ENCODE measurements at regions not wholly inside any gene's neighbourhood (a gene's known extent, or its start where the extent isn't known, plus 50 kb on each side); places are given as distances from the start of the nearest gene placed in this dataset.
A peak's percentile ranks its signal among the peaks of the same experiment; 100 is the strongest.
"Not testable (repeated sequence)": the region's sequence is repeated elsewhere in the genome, so short reads cannot be mapped to it uniquely, and the experiment has no call there.

DNA sequence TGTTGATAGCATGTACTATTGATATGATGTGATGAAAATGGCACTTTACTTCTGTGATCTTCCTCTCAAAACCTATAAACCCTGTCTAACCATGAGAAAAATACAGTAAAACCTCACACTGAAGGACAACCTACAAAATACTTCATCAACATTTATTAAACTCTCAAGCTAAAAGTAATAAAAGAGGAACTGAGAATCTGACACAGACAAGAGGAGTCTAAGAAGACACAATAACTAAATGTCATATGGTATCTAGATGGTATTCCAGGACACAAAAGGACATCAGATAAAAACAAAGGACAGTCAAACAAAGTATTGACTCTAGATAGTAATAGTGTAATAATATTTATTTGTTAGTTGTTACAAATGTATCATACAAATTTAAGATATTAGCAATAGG, 655.3 kb downstream of the SH3BGRL start:
- no peak for FAIRE-seq
- TF ChIP-seq TAF1 (IDR thresholded peaks at IDR 0.05; ENCODE audit: borderline replicate concordance, low read depth, low read length) (no peak), POLR2A (IDR thresholded peaks at IDR 0.05; ENCODE audit: low read depth, low read length) (no peak), POLR2AphosphoS5 (IDR thresholded peaks at IDR 0.05; ENCODE audit: low read depth, low read length) (no peak)
- DNase-seq (ENCODE audit: insufficient read length): no peak

DNA sequence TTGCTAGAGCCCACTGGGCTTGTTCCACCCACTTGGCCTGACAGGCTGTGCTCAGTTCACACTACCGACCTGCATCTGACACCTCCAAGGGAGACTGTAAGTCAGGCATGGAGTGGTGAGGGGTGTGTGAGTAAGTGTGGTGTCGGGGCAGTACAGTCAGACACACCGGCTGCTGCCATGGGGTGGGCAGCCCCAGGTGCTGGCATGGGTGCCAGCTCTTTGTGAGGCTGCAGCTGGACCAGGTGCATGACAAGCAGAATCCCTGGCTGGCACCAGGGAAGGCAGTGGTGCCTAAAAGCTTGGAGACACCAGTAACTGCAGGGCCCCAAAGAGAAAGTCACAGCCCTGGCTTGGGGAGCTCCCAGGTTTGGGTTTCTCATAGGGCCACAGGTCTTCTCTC, 665.0 kb downstream of the SH3BGRL start:
- no peak for TF ChIP-seq POLR2AphosphoS5 (IDR thresholded peaks at IDR 0.05; ENCODE audit: low read depth, low read length)
- no peak for TF ChIP-seq TAF1 (IDR thresholded peaks at IDR 0.05; ENCODE audit: borderline replicate concordance, low read depth, low read length)
- FAIRE-seq (no peak), DNase-seq (ENCODE audit: insufficient read length) (no peak)

DNA sequence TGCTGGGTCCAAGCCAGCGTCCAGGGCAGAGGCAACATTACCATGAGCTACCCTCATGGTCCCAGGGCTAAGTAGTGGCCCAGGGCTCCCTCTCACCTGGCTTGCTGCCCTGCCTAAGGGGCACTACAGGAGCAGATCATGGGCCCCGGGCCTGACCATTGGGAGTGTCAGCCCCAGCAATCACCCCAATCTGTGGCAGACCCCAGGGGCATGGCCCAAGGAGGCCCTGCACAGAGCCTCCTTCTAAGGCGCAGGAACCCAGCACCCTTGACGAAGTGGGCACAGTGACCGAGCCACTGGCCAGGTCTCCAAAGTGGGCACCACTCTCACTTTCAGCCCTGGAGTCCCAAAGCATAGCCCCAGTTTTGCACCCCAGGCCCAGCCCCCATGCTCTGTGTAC, 667.1 kb downstream of the SH3BGRL start:
- no peak for TF ChIP-seq POLR2A (IDR thresholded peaks at IDR 0.05; ENCODE audit: low read depth, low read length)
- TF ChIP-seq POLR2AphosphoS5 (IDR thresholded peaks at IDR 0.05; ENCODE audit: low read depth, low read length): no peak
- no peak for TF ChIP-seq TAF1 (IDR thresholded peaks at IDR 0.05; ENCODE audit: borderline replicate concordance, low read depth, low read length)
- no peak for FAIRE-seq
- DNase-seq (ENCODE audit: insufficient read length): no peak

DNA sequence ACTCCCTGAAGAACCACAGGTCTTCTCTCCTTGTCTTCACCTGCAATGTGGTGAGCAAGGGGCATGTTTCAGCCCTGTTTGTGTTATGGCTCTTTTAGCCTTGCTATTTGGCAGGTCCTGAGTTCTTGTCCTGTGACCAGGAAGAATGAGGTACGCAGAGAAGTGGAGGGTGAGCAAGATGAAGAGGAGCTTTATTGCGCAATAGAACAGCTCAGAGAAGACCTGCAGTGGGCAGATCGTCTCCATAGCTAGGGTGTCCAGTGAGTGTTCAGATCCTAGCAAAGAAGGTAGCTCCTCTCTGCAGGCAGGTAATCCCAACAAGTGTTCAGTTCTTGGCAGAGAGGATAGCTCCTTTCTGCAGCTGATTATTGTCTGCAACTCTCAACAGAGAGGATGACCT, 672.9 kb downstream of the SH3BGRL start:
- TF ChIP-seq TAF1 (IDR thresholded peaks at IDR 0.05; ENCODE audit: borderline replicate concordance, low read depth, low read length): no peak
- no peak for TF ChIP-seq POLR2AphosphoS5 (IDR thresholded peaks at IDR 0.05; ENCODE audit: low read depth, low read length)
- no peak for TF ChIP-seq POLR2A (IDR thresholded peaks at IDR 0.05; ENCODE audit: low read depth, low read length)
- DNase-seq (ENCODE audit: insufficient read length) (no peak), FAIRE-seq (no peak)

DNA sequence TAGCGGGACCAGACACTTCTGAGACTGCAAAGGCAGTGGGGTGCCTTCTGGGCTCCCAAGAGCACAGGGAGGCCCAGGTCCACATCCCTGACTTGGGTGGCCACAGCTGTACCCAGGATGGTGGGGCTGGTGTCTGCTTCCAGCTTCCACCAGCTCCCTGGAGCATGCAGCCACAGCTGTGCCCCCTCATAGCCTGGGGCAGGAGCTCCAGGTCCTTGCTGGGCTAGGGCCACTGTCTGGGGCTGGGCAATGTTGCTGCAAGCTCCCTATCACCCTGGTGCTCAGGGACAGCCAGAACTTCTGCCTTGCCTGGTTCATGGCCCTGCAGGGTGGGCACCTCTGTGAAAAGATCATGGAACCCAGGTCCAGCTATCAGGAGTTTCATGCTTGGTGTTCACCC, 673.9 kb downstream of the SH3BGRL start:
- FAIRE-seq (no peak), DNase-seq (ENCODE audit: insufficient read length) (no peak)
- TF ChIP-seq TAF1 (IDR thresholded peaks at IDR 0.05; ENCODE audit: borderline replicate concordance, low read depth, low read length): no peak
- no peak for TF ChIP-seq POLR2A (IDR thresholded peaks at IDR 0.05; ENCODE audit: low read depth, low read length)
- no peak for TF ChIP-seq POLR2AphosphoS5 (IDR thresholded peaks at IDR 0.05; ENCODE audit: low read depth, low read length)

DNA sequence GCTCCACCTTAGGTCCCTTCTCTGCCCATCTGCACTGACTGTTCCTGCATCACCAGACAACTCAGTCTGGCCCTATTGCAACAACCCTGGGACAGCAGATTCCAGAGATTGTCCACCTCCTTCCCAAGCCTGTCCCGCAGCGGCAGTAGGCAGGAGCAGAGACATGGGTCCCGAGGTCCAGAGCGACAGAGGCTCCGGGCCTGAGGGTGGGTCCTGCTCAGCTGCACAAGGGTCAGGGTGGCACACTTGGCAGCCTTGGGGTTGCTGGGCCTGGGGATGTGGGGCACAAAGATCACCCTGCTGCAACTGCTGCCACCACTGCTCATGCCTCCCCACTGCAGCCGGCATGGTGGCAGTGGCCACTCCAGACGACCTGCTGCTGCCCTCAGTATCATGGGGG, 674.5 kb downstream of the SH3BGRL start:
- FAIRE-seq: no peak
- no peak for DNase-seq (ENCODE audit: insufficient read length)
- no peak for TF ChIP-seq POLR2AphosphoS5 (IDR thresholded peaks at IDR 0.05; ENCODE audit: low read depth, low read length)
- no peak for TF ChIP-seq TAF1 (IDR thresholded peaks at IDR 0.05; ENCODE audit: borderline replicate concordance, low read depth, low read length)
- TF ChIP-seq POLR2A (IDR thresholded peaks at IDR 0.05; ENCODE audit: low read depth, low read length): no peak

DNA sequence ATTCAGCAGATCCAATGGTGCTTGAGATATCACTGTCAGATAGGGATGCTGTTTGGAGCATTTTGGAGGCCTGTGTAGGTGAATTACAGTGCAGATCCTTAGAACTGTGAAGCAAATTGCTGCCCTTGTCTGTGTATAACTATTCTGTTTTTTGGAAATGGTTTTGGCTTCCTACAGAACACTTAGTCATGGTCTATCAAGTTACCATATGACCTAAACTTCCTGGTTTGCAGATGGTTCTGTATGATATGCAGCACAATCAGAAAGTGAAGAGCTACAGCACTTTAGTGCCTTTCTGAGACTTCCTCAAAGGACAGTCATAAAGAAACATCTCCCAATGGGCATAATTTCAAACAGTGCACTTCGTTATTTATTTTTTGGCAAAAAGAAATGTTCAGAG, 688.6 kb downstream of the SH3BGRL start:
- FAIRE-seq (no peak), DNase-seq (ENCODE audit: insufficient read length) (no peak)
- TF ChIP-seq TAF1 (IDR thresholded peaks at IDR 0.05; ENCODE audit: borderline replicate concordance, low read depth, low read length): no peak
- TF ChIP-seq POLR2A (IDR thresholded peaks at IDR 0.05; ENCODE audit: low read depth, low read length): no peak
- no peak for TF ChIP-seq POLR2AphosphoS5 (IDR thresholded peaks at IDR 0.05; ENCODE audit: low read depth, low read length)

DNA sequence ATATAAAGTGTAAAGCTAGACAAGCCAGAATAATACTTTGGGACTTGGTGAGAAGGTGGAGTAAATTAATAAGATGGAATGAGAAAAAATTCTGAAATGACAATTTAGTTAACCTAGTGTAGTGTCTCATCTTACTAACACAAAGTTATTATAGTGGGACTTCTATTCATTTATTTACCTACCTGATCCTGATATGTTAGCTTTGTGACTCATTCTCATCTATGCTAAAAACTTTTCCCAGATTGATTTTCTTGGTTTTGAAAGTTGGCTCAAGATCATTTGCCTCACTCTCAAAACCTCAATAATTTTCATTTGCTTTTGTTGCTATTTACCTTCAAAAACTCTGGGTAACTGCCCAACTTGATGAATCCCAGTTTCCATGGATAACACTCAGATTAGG, 698.6 kb downstream of the SH3BGRL start:
- no peak for DNase-seq (ENCODE audit: insufficient read length)

DNA sequence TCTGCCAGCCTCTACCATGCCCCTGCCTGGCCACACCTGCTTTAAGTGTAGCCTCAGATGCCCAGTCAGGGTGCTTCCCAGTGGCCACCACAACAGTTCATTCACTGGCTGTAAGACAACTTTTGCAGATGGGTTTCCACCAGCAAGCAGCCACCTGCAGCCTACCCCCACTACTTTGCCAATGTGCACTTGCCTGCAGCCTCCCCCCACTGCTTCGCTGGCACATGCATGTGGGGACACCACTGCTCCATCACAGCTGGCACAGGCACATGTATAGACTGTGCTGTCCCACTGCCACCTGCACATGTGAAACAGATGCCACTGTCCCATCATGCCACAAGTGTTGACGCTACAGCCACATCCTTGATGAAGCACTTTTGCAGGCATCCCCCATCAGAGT, 723.9 kb downstream of the SH3BGRL start:
- no peak for TF ChIP-seq POLR2A (IDR thresholded peaks at IDR 0.05; ENCODE audit: low read depth, low read length)
- no peak for TF ChIP-seq TAF1 (IDR thresholded peaks at IDR 0.05; ENCODE audit: borderline replicate concordance, low read depth, low read length)
- no peak for TF ChIP-seq POLR2AphosphoS5 (IDR thresholded peaks at IDR 0.05; ENCODE audit: low read depth, low read length)
- FAIRE-seq (no peak), DNase-seq (ENCODE audit: insufficient read length) (no peak)

More for the DNA sequence above, 698.6 kb downstream of the SH3BGRL start:
- TF ChIP-seq POLR2AphosphoS5 (IDR thresholded peaks at IDR 0.05; ENCODE audit: low read depth, low read length) (no peak), TAF1 (IDR thresholded peaks at IDR 0.05; ENCODE audit: borderline replicate concordance, low read depth, low read length) (no peak), POLR2A (IDR thresholded peaks at IDR 0.05; ENCODE audit: low read depth, low read length) (no peak)
- no peak for FAIRE-seq

DNA sequence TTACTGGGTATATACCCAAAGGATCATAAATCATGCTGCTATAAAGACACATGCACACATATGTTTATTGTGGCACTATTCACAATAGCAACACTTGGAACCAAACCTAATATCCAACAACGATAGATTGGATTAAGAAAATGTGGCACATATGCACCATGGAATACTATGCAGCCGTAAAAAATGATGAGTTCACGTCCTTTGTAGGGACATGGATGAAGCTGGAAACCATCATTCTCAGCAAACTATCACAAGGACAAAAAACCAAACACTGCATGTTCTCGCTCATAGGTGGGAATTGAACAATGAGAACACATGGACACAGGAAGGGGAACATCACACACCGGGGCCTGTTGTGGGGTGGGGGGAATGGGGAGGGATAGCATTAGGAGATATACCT, 744.0 kb downstream of the SH3BGRL start:
- not testable (repeated sequence) for FAIRE-seq

DNA sequence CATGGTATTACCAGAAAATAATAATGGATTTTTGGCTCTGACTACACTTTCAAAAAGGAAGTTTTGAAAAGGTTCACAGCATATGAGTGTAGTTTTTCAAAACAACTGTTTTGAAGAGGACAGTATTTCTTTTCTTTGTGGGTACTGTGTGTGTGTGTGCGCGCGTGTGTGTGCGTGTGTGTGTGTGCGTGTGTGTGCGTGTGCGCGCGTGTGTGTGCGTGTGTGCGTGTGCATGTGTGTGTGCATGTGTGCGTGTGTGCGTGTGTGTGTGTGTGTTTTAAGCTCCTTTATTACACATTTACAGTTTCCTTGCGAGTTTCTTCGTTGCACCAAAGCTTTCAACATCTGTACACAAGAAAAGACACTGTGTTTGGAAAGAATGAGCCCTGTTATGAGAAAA, 755.4 kb downstream of the SH3BGRL start:
- TF ChIP-seq POLR2A (IDR thresholded peaks at IDR 0.05; ENCODE audit: low read depth, low read length) (no peak), POLR2AphosphoS5 (IDR thresholded peaks at IDR 0.05; ENCODE audit: low read depth, low read length) (no peak), TAF1 (IDR thresholded peaks at IDR 0.05; ENCODE audit: borderline replicate concordance, low read depth, low read length) (no peak)
- FAIRE-seq: no peak
- DNase-seq (ENCODE audit: insufficient read length): no peak

More for the DNA sequence above, 744.0 kb downstream of the SH3BGRL start:
- not testable (repeated sequence) for DNase-seq (ENCODE audit: insufficient read length)

DNA sequence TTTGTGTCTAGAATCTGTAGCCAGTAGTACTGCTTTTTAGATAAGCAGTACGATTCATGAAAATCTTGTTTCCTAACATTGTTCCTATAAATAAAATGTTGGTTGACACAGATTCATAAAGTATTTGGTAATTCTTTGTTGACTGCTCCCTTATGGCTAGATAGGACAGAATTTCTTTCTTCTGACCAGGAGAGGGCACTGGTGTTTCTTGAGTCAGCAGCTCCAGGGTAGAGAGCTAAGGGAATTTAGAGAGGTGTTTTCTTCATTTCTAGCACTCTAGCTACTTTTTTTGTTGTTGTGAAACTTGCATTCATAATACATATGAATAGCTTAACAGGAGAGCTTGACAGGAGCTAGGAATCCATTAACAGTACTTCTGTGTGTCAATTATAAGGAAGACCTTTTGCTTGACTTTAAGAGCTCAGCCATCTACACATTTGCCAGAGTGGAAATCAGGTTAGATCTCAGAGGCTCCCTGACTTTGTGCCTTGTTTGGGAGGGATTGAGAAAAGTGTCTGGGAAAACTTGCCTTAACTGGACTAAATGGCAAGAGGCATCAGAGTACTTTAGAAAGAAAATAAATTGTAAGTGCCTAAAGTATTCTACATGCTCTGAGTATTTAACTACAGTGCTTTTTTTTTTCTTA, 756.1 kb downstream of the SH3BGRL start:
- FAIRE-seq: no peak
- TF ChIP-seq TAF1 (IDR thresholded peaks at IDR 0.05; ENCODE audit: borderline replicate concordance, low read depth, low read length) (no peak), POLR2A (IDR thresholded peaks at IDR 0.05; ENCODE audit: low read depth, low read length) (no peak), POLR2AphosphoS5 (IDR thresholded peaks at IDR 0.05; ENCODE audit: low read depth, low read length) (no peak)
- peak; percentile 1 for DNase-seq (ENCODE audit: insufficient read length)

DNA sequence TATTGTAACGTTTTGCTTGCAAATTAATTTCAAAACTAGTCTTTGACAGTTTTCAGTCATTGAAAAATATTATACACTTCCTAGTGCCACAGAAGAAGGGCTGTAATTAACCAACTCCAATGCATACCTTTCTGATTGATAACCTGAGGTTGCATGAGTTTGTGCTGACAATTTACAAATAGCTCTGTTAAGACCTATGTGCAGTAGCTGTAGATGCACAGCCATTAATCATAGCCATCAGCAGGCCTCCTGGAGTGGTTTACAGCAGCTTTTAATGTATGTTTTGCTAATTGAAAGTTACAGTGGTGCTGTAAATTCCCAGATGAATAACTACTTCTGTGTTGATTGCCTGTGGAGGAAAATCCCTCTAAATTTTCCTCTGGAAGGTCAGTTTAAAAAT, 758.1 kb downstream of the SH3BGRL start:
- TF ChIP-seq TAF1 (IDR thresholded peaks at IDR 0.05; ENCODE audit: borderline replicate concordance, low read depth, low read length): no peak
- no peak for TF ChIP-seq POLR2AphosphoS5 (IDR thresholded peaks at IDR 0.05; ENCODE audit: low read depth, low read length)
- TF ChIP-seq POLR2A (IDR thresholded peaks at IDR 0.05; ENCODE audit: low read depth, low read length): no peak
- no peak for DNase-seq (ENCODE audit: insufficient read length)
- FAIRE-seq: no peak

DNA sequence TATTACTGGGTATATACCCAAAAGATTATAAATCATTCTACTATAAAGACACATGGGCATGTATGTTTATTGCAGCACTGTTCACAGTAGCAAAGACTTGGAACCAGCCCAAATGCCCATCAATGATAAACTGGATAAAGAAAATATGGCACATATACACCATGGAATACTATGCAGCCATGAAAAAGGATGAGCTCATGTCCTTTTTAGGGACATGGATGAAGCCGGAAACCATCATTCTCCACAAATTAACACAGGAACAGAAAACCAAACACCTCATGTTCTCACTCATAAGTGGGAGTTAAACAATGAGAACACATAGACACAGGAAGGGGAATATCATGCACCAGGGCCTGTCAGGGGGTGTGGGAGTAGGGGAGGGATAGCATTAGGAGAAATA, 772.5 kb downstream of the SH3BGRL start:
- FAIRE-seq; DNase-seq (ENCODE audit: insufficient read length): not testable (repeated sequence)

All from GM12892 (cell line).